Fibroblast of skin of left quadriceps (primary cell): ENCODE measurements at regions not wholly inside any gene's neighbourhood (a gene's known extent, or its start where the extent isn't known, plus 50 kb on each side); places are given as distances from the start of the nearest gene placed in this dataset.

Experiments
- DNase-seq, 2 experiments: peaks; one replicate each; pipeline ENCODE4 v3.0.0-alpha.2; 2013; ENCODE audit warnings: low read depth in 2 of 2

GRCh38 chr10:8596929-8597472 lies 542.5 kb downstream of the GATA3 start:
- no peak for DNase-seq

- DNase-seq, result no peak
Measured at GRCh38 chr10:8600192-8600591, 545.7 kb downstream of the GATA3 start.

DNA sequence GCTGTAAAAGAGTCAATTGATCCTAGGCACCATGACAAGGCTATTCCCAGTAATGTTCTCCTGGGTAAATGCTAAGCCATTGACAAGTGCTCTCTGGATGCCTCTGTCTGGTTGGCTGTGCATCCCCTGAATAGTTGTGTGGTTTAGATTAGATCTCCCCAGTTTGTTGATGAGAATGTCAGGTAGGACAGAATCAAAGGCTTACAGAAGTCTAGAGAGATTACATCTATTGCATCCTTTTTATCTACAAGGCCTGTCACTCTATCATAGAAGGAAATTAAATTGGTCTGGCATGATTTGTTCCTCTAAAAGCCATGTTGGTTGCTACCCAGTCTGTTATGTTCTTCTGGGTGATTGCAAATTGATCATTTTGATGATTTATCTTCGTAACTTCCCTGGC lies 548.3 kb downstream of the GATA3 start:
- no peak for DNase-seq

GRCh38 chr10:8614054-8614565 lies 559.6 kb downstream of the GATA3 start:
- DNase-seq, result no peak

- no peak for DNase-seq
Measured at GRCh38 chr10:8615118-8615517, 560.6 kb downstream of the GATA3 start.

DNA sequence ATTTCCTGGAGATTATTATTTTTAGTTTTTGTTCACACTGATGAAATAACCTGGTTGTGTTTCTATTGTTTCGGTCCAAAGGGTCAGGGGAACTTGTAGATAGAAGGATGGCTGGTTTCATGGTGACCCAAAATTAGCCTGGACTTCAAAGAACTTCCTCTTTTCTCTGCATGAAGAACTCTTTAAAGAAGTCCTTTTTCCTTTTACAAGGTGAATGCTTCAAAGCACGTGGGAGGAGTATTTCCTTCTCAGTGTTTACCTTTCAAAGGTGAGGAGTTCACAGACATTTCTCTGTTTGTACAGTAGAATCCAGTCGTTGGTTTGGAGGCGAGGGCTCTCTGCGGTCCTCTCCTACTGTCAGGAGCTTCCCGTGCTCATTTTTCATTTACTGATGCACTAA lies 561.7 kb downstream of the GATA3 start:
- DNase-seq, result no peak

DNA sequence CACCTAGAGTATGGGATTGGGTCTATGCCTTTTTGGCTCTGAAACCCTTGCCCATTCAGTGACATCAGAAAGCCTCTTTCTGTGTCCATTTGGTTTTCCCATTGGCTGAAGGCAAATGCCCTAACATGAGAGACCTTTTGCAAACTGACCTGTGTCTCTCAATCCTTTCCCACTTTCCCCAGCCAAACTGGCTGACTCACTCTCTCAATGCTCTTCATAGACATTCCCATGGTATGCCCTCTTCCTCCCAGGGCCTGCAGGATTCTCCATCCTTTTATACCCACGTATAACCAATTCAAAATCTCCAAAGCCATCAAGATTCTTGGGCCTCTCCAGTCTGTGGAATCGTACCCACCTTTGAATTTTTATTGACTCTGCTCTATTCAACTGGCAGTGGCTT lies 563.3 kb downstream of the GATA3 start:
- DNase-seq, result no peak

GRCh38 chr10:8618834-8619233 lies 564.3 kb downstream of the GATA3 start:
- DNase-seq, result no peak

- no peak for DNase-seq
Measured at GRCh38 chr10:8628351-8628750, 573.9 kb downstream of the GATA3 start.

DNA sequence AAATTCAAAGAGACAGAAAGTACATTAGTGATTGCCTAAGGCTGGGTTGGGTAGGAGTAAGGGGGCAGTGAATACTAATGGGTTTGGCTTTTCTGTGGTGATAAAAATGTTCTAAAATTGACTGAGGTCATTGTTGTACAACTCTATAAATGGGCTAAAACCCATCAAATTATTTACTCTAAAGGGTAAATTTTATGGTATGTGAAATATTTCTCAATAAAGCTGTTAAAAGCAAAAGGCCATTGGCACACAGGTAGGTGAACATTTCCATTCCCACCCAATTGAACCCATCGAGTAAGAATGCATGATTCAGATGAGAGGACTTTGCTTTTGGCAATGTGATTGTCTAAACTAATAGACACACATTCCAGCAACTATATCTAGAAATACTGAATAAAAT lies 579.4 kb downstream of the GATA3 start:
- no peak for DNase-seq

- no peak for DNase-seq
Measured at GRCh38 chr10:8636371-8636770, 581.9 kb downstream of the GATA3 start.

- no peak for DNase-seq
Measured at GRCh38 chr10:8637640-8638039, 583.2 kb downstream of the GATA3 start.

DNA sequence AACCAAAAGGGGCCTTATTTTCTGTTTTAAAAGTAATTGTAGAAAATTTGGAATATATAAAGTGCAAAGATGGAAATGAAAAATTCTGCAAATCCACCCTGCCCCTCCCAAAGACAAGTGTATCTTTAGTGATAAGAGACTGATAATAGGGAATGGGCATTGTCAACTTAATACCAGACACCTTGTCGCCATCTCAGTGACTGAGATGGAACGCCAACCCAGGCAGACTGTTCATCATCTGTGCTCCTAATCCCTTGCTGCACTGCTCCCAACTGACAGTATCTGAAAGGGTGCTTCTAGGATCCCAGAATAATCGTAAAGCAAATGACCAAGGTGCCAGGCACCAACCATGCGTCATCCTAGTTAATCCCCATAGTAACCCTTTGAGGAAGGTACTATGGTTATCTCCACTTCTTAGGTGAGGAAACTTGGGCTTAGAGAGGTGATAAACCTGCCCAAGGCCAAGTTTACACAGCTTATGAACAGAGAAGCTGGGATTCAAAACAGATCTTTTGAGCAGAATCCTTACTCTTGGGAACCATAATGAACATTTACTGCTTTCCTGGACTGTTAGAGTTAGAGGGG lies 583.7 kb downstream of the GATA3 start:
- DNase-seq, result no peak

DNA sequence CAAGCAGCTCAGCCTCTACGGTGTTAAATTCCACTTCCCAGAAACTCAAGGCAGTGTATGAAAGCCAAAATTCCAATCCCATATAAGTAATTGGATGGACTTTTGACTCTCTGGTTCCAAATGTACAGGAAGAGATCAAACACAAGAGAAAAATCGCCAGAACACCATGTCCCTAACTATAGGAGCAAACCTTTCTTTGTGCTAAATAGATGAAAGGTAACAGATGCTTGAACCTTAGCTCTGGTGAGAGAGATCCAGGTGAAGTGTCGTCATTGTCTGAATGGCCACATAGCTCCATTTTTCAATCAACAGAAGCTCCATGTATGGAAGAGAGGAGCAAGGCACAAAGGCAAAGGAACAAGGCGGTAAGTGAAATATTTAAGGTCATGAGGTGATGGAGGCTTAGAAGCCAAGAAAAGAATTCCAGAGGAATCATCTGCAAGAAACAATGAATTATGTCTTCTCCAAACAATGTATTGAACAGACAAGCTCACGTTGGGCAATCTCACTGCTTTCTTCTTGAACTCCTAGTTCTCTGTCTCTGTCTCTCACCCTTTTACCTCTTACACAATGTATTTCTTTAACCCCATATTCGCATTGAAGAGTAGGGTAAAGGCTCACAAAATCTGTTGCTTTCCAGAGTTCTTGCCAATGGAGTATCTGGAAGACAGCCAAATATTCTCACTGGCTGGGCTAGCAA lies 585.1 kb downstream of the GATA3 start:
- DNase-seq, result no peak

GRCh38 chr10:8640301-8640700 lies 585.8 kb downstream of the GATA3 start:
- DNase-seq, result no peak

- no peak for DNase-seq
Measured at GRCh38 chr10:8640878-8641277, 586.4 kb downstream of the GATA3 start.

GRCh38 chr10:8656261-8656660 lies 601.8 kb downstream of the GATA3 start:
- DNase-seq, result no peak

GRCh38 chr10:8659982-8660381 lies 605.5 kb downstream of the GATA3 start:
- no peak for DNase-seq

DNA sequence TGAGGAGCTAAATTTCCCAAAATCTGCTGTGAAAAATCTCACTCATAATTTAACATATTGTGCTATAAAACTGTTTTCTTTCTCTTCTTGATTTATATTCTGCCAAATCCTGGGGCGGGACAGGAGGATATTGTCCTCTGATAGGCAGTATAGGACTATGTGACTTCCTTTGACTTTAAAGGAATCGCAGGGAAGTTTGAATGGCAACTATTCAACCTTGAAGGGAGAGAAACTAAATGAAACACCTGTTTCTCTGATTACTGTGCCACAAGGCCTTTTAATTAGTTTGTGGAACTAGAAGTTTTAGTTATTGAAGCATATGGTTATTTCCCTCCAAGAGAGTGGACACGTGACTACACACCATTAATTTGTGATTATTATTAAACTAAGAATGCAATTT lies 607.4 kb downstream of the GATA3 start:
- no peak for DNase-seq

- no peak for DNase-seq
Measured at GRCh38 chr10:8663131-8663530, 608.6 kb downstream of the GATA3 start.

DNA sequence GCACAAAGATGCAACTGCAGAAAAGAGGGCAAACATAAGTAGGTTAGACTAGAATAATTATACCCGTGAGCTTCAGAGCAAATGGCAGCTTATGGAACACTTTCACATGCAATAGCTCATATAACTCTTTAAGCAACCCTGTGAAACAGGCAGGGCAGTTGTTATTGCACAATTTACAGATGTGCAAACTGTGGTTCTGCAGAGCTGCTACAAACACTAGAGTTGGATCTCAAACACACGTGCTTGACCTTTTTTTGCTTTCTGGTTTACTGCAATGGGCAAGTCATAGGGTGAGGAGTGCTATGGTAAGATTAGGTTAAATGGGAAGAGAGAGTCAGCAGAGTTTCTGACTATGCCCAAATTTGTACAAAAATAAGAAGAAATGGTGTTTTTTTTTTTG lies 610.8 kb downstream of the GATA3 start:
- no peak for DNase-seq

- no peak for DNase-seq
Measured at GRCh38 chr10:8670461-8670860, 616.0 kb downstream of the GATA3 start.

GRCh38 chr10:8674230-8674629 lies 619.7 kb downstream of the GATA3 start:
- no peak for DNase-seq
